Transverse colon (tissue), 4 donors: ENCODE measurements at regions not wholly inside any gene's neighbourhood (a gene's known extent, or its start where the extent isn't known, plus 50 kb on each side); places are given as distances from the start of the nearest gene placed in this dataset.

Source experiments
- CTCF ChIP-seq, 5 experiments: fragments of 200-600 bp in 3 of 5; fragments of 450-650 bp in 2 of 5; sonication (generic) in 3 of 5; IDR thresholded peaks; 1 replicate in 2 of 5; 2 replicates in 3 of 5; pipeline ENCODE4 v1.5.1; 2016 to 2017; ENCODE audit warnings: antibody characterized with exemption in 5 of 5, inconsistent platforms in 3 of 5, mild to moderate bottlenecking in 2 of 5, moderate library complexity in 1 of 5
- POLR2A ChIP-seq: fragments of 450-650 bp; IDR thresholded peaks from one replicate; pipeline ENCODE4 v1.6.1; 2016; ENCODE audit warnings: antibody characterized with exemption, mild to moderate bottlenecking, moderate library complexity
- POLR2AphosphoS5 ChIP-seq, 3 donors: sonication (generic); formaldehyde crosslinking; IDR thresholded peaks; one replicate each; pipeline ENCODE4 v1.6.1; 2016; ENCODE audit warnings: antibody characterized with exemption in 3 of 3

GRCh38 chr12:13313886-13314285 is 117.4 kb downstream of the EMP1 start:
- TF ChIP-seq CTCF (IDR thresholded peaks at IDR 0.05) (no peak), POLR2AphosphoS5 (IDR thresholded peaks at IDR 0.05) (no peak), POLR2A (no peak)
